Glomerular endothelial cell (primary cell): ENCODE measurements at regions not wholly inside any gene's neighbourhood (a gene's known extent, or its start where the extent isn't known, plus 50 kb on each side); places are given as distances from the start of the nearest gene placed in this dataset.
"Not testable (repeated sequence)": the region's sequence is repeated elsewhere in the genome, so short reads cannot be mapped to it uniquely, and the experiment has no call there.

Experiments used
- DNase-seq: peaks from one replicate; pipeline ENCODE4 v3.0.0-alpha.2; 2011; ENCODE audit warnings: low read depth, low spot score; ENCODE audit errors: extremely low read depth

- DNase-seq, result no peak
These were observed 264.0 kb downstream of the INHBA start for GRCh38 chr7:41438705-41439514.

- DNase-seq, result no peak
These were observed 265.4 kb downstream of the INHBA start for GRCh38 chr7:41437257-41438196.

- no peak for DNase-seq
These were observed 266.8 kb downstream of the INHBA start for GRCh38 chr7:41436139-41436538.

GRCh38 chr7:41435020-41435419 is 267.9 kb downstream of the INHBA start:
- not testable (repeated sequence) for DNase-seq

GRCh38 chr7:41431671-41432070 is 271.2 kb downstream of the INHBA start:
- DNase-seq, result no peak

- DNase-seq, result no peak
These were observed 274.5 kb downstream of the INHBA start for GRCh38 chr7:41428381-41428780.

GRCh38 chr7:41425926-41426325 is 277.0 kb downstream of the INHBA start:
- no peak for DNase-seq

GRCh38 chr7:41421056-41421455 is 281.8 kb downstream of the INHBA start:
- no peak for DNase-seq

- no peak for DNase-seq
These were observed 282.5 kb downstream of the INHBA start for GRCh38 chr7:41420421-41420820.

- no peak for DNase-seq
These were observed 284.6 kb downstream of the INHBA start for GRCh38 chr7:41418337-41418736.

- DNase-seq, result no peak
These were observed 286.7 kb downstream of the INHBA start for GRCh38 chr7:41416208-41416595.

- DNase-seq, result no peak
These were observed 287.3 kb downstream of the INHBA start for GRCh38 chr7:41415471-41416207.

- no peak for DNase-seq
These were observed 287.8 kb downstream of the INHBA start for GRCh38 chr7:41415051-41415450.

- no peak for DNase-seq
These were observed 298.4 kb downstream of the INHBA start for GRCh38 chr7:41404375-41405074.

- DNase-seq, result no peak
These were observed 299.6 kb downstream of the INHBA start for GRCh38 chr7:41403291-41403690.

- DNase-seq, result no peak
These were observed 301.1 kb downstream of the INHBA start for GRCh38 chr7:41401833-41402232.

GRCh38 chr7:41399171-41399570 is 303.7 kb downstream of the INHBA start:
- no peak for DNase-seq

- no peak for DNase-seq
These were observed 311.1 kb downstream of the INHBA start for GRCh38 chr7:41391818-41392217.

GRCh38 chr7:41388933-41389332 is 314.0 kb downstream of the INHBA start:
- DNase-seq, result not testable (repeated sequence)

- no peak for DNase-seq
These were observed 316.9 kb downstream of the INHBA start for GRCh38 chr7:41385996-41386395.
